ENCODE measurements at regions not wholly inside any gene's neighbourhood (a gene's known extent, or its start where the extent isn't known, plus 50 kb on each side); places are given as distances from the start of the nearest gene placed in this dataset.

GRCh38 chr9:80030801-80031200 is 459.0 kb downstream of the TLE4 start:
- Histone ChIP-seq H3K9me1 (ENCODE audit: control insufficient read depth, extremely low read depth, insufficient read depth, low read length) (no peaks in the 10 kb centered on the region), H2AFZ (ENCODE audit: control insufficient read depth, low read length) (no peak overlapping the region), H3K27ac (ENCODE audit: control insufficient read depth, insufficient read depth, low read length) (no peak overlapping the region), H3K9ac (ENCODE audit: control insufficient read depth, extremely low read depth, insufficient read depth, low read length) (no peak overlapping the region), H3K9me3 (ENCODE audit: control insufficient read depth, low read depth, low read length) (no peaks in the 10 kb centered on the region), H3K4me3 (ENCODE audit: control insufficient read depth in 2 of 3, extremely low read depth in 1 of 3, insufficient read depth in 2 of 3, low read depth in 1 of 3, low read length in 3 of 3) (no peak overlapping the region), H3K36me3 (ENCODE audit: control insufficient read depth in 2 of 2, extremely low read depth in 1 of 2, insufficient read depth in 2 of 2, low read length in 2 of 2) (no peaks in the 10 kb centered on the region), H3K4me1 (ENCODE audit: control insufficient read depth, extremely low read depth, insufficient read depth, low read length) (no peaks in the 10 kb centered on the region), H4K20me1 (ENCODE audit: control insufficient read depth, extremely low read depth, insufficient read depth, low read length) (no peaks in the 10 kb centered on the region), H3K27me3 (ENCODE audit: control insufficient read depth, extremely low read depth, insufficient read depth, low read length) (no peaks in the 10 kb centered on the region), H3K79me2 (ENCODE audit: control insufficient read depth, insufficient read depth, low read length) (no peaks in the 10 kb centered on the region), H3K4me2 (ENCODE audit: control insufficient read depth, extremely low read depth, insufficient read depth, low read depth, low read length) (no peak overlapping the region)
- no peak for DNase-seq (ENCODE audit: low read depth, low spot score)
- no peak for FAIRE-seq
- TF ChIP-seq CTCF (optimal IDR thresholded peaks at IDR 0.05 in 1 of 3, IDR thresholded peaks at IDR 0.05 in 1 of 3, conservative IDR thresholded peaks at IDR 0.05 in 1 of 3; ENCODE audit: extremely low read depth in 1 of 3, insufficient read depth in 2 of 3, low read length in 3 of 3) (no peak), EZH2 (IDR thresholded peaks at IDR 0.05; ENCODE audit: low read length) (no peak)
- dilution Hi-C loops (cut with MboI; ENCODE audit: extremely low pct_ligation_motif_present, low sequenced_read_pairs) = no loop called here

- no peak overlapping the region for H3K27ac ChIP-seq (ENCODE audit: control insufficient read depth, insufficient read depth, low read length)
- TF ChIP-seq CTCF (optimal IDR thresholded peaks at IDR 0.05 in 1 of 3, IDR thresholded peaks at IDR 0.05 in 1 of 3, conservative IDR thresholded peaks at IDR 0.05 in 1 of 3; ENCODE audit: extremely low read depth in 1 of 3, insufficient read depth in 2 of 3, low read length in 3 of 3) (no peak), EZH2 (IDR thresholded peaks at IDR 0.05; ENCODE audit: low read length) (no peak)
- FAIRE-seq (no peak), DNase-seq (ENCODE audit: low read depth, low spot score) (no peak)
- H3K4me3 ChIP-seq (ENCODE audit: control insufficient read depth in 2 of 3, extremely low read depth in 1 of 3, insufficient read depth in 2 of 3, low read depth in 1 of 3, low read length in 3 of 3) = no peak overlapping the region
- no peaks in the 10 kb centered on the region for H3K79me2 ChIP-seq (ENCODE audit: control insufficient read depth, insufficient read depth, low read length)
- H3K9me1 ChIP-seq (ENCODE audit: control insufficient read depth, extremely low read depth, insufficient read depth, low read length) = no peaks in the 10 kb centered on the region
- dilution Hi-C loops (cut with MboI; ENCODE audit: extremely low pct_ligation_motif_present, low sequenced_read_pairs) = no loop called here
- no peaks in the 10 kb centered on the region for H3K27me3 ChIP-seq (ENCODE audit: control insufficient read depth, extremely low read depth, insufficient read depth, low read length)
- no peaks in the 10 kb centered on the region for H3K9me3 ChIP-seq (ENCODE audit: control insufficient read depth, low read depth, low read length)
- H3K4me2 ChIP-seq (ENCODE audit: control insufficient read depth, extremely low read depth, insufficient read depth, low read depth, low read length) = no peak overlapping the region
- H4K20me1 ChIP-seq (ENCODE audit: control insufficient read depth, extremely low read depth, insufficient read depth, low read length) = no peaks in the 10 kb centered on the region
- H3K4me1 ChIP-seq (ENCODE audit: control insufficient read depth, extremely low read depth, insufficient read depth, low read length) = no peaks in the 10 kb centered on the region
- H3K36me3 ChIP-seq (ENCODE audit: control insufficient read depth in 2 of 2, extremely low read depth in 1 of 2, insufficient read depth in 2 of 2, low read length in 2 of 2) = no peaks in the 10 kb centered on the region
- H2AFZ ChIP-seq (ENCODE audit: control insufficient read depth, low read length) = no peak overlapping the region
- no peak overlapping the region for H3K9ac ChIP-seq (ENCODE audit: control insufficient read depth, extremely low read depth, insufficient read depth, low read length)
Observed at GRCh38 chr9:80028501-80028900, 456.7 kb downstream of the TLE4 start.
